ENCODE measurements at regions not wholly inside any gene's neighbourhood (a gene's known extent, or its start where the extent isn't known, plus 50 kb on each side); places are given as distances from the start of the nearest gene placed in this dataset.
"Not testable (repeated sequence)": the region's sequence is repeated elsewhere in the genome, so short reads cannot be mapped to it uniquely, and the experiment has no call there.

- DNase-seq (ENCODE audit: low spot score), result no peak
Measured at GRCh38 chrX:95791876-95792275, 892.8 kb upstream of the DIAPH2 start.

DNA sequence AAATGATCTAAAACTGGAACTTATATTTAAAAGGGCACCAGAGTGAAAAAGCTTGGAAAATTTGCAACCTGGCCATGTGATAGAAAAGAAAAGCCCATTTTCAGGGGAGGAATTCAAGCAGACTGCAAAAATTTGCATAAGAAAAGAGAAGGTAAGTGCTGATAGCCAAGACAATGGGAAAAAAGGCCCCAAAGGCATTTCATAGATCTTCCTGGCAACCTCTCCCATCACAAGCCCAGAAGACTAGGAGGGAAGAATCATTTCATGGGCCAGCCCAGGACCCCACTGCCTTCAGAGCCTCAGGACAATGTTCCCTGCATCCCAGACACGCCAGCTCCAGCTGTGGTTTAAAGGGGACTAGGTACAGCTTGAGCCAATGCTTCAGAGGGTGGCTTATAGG lies 887.3 kb upstream of the DIAPH2 start:
- no peak for DNase-seq (ENCODE audit: low spot score)

DNA sequence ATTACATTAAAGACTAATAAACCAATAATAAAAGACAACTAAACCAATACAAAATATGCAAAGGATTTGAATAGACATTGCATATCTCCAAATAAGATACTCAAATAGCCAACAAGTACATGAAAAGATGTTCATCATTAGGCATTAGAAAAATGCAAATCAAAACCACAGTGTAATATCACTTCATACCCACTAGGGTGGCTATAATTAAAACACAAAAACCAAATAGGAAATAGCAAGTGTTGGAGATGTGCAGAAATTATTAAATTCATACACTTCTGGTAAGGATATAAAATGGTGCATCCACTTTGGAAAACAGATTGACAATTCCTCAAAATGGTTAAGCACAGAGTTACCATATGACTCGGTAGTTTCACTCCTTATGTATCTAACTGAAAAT lies 860.8 kb upstream of the DIAPH2 start:
- DNase-seq (ENCODE audit: low spot score), result no peak

GRCh38 chrX:95835223-95835622 lies 849.4 kb upstream of the DIAPH2 start:
- DNase-seq (ENCODE audit: low spot score), result no peak

DNA sequence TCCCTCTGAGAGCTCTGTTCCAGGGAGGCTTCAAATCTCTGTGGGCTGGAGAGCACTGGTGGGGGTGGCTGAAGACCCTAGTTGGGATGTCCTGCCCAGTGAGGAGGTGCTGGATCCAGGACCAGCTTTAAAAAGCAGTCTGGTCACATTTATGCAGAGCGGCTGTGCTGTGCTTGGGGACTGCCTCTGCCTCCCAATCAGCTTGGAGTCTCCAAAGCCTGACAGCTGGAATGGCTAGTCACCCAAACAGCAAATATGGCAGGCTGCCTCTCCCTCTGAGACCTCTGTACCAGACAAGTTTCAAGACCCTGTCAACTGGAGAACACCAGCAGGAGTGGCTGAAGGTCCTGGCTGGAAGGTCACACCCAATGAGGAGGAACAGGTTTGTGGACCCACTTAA lies 848.1 kb upstream of the DIAPH2 start:
- DNase-seq (ENCODE audit: low spot score), result no peak

- no peak for DNase-seq (ENCODE audit: low spot score)
Measured at GRCh38 chrX:95841863-95842262, 842.8 kb upstream of the DIAPH2 start.

GRCh38 chrX:95860127-95860526 lies 824.5 kb upstream of the DIAPH2 start:
- no peak for DNase-seq (ENCODE audit: low spot score)

DNA sequence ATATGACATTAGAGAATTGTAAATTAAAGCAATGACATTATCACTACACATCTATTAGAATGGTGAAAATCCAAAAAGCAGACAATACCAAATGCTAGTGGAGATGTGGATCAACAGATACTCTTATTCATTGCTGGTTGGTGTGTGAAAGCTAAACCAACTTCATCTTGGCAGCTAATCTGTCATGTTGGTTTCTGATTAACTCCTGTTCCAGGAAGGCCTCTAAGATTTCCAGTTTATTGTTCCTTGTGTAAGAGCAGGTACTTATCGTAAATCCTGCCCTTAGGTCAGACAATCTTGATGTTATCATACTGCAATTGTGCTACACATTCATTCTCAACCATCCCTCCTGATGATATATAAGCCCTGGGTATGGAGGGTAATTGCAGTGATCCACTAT lies 809.0 kb upstream of the DIAPH2 start:
- DNase-seq (ENCODE audit: low spot score), result no peak

DNA sequence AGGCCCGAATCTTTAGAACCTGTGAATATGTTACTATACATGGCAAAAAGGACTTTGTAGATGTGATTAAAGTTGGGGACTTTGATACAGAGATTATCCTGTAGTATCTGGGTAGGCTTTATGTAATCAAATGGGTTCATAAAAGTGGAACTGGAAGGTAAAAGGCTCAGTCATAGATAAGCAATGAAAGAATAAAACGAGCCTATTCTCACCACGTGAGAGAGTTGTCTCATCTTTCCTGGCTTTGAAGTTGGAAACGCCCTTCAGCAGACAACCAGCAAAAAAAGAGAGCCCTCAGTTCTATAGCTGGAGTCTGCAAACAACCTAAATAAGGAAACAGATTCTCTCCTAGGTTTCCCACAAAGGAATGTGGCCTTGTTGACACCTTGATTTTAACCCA lies 805.8 kb upstream of the DIAPH2 start:
- DNase-seq (ENCODE audit: low spot score), result no peak

DNA sequence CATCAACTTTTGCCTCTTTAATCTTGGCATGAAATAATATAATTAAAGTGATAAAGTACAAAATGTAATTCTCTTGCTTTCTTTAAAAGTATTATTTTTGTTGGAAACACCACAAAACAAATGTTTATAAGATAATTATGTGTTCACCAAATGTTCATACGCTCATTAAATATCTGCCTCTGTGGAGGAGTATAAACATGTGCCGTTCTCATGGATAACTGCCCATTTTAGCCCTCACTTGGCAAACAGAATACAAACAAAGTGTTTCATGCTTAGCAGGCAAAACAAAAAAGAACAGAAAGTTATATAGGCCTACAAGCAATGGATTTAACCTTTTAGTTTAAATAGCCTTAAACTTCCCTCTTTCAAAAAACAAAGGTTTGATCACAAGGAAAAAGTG lies 800.5 kb upstream of the DIAPH2 start:
- no peak for DNase-seq (ENCODE audit: low spot score)

- DNase-seq (ENCODE audit: low spot score), result no peak
Measured at GRCh38 chrX:95885074-95885473, 799.6 kb upstream of the DIAPH2 start.

DNA sequence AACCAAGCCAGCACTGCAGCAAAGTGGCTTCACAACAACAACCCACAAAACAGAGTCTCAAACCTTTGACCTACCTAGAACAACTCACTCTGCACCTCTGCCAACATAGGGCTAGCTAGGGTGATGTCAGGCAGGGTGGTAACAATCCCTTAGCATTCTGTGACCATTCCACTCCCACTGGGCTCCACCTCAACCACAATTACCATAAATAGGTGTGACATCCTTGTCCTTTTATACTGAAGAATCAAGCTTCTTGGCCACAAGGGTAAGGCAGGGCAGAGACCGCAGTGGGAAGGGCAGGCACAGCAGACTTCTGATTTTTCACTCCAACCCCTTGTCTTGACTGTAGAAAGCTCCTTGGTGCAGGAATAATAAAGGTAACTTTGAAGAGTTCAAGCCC lies 795.4 kb upstream of the DIAPH2 start:
- DNase-seq (ENCODE audit: low spot score), result no peak

GRCh38 chrX:95893636-95894035 lies 791.0 kb upstream of the DIAPH2 start:
- no peak for DNase-seq (ENCODE audit: low spot score)

DNA sequence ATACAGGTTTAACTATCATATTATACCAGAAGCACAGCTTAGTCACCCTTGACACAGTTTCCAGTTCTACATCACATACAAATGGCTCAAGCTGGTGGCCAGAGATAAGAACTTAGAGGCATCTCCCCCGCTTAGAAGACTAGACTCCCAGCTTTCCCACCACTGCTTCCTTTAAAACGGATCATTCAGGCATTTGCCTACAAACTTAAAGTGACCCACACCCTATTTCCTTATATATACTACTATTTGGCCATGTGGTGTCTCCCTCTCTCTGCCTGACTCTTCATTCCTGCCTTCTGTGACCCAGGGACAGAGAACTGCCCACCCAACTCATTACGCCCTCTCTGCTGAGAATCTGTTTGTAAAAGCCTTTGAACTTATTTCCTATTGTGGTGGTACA lies 781.2 kb upstream of the DIAPH2 start:
- DNase-seq (ENCODE audit: low spot score), result no peak

GRCh38 chrX:95903975-95904374 lies 780.7 kb upstream of the DIAPH2 start:
- no peak for DNase-seq (ENCODE audit: low spot score)

- no peak for DNase-seq (ENCODE audit: low spot score)
Measured at GRCh38 chrX:95907081-95907480, 777.6 kb upstream of the DIAPH2 start.

- DNase-seq (ENCODE audit: low spot score), result no peak
Measured at GRCh38 chrX:95911062-95911461, 773.6 kb upstream of the DIAPH2 start.

DNA sequence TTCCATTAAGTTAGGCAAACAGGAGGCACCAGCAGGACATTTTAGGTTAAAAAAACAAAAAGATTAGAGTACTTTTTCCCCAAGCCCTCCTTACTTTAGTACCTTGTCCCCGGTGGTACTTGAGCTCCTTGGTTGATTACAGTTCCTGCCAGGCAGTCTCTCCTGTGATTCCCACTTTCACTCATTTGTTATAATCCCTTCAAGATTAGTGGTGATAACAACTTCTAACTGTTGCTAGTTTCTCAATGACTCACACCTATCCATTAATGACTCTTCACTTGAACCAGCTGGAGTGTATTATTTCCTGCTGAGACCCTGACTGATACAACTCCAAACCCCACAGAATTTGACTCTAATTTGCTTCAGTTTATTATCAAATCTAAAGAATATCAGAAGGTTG lies 765.0 kb upstream of the DIAPH2 start:
- DNase-seq (ENCODE audit: low spot score), result no peak

- no peak for DNase-seq (ENCODE audit: low spot score)
Measured at GRCh38 chrX:95945528-95945927, 739.1 kb upstream of the DIAPH2 start.

DNA sequence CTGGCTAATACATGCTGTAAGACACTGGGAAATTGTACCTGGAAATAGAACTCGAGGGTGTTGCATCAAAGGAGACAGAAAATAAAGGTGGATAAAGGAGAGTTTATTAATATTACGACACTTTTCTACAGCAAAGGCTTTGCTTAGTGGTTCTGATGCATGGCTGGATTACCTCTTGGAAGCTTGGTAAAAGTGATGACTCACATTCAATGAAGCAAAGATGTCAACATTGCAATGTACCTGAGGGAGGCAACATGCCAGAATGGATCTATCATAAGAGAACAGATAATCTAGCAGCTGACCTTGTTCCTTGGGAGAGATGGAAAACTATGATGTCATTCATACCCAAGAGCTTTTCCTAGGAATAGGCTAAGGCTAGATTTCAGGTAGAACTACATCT lies 735.1 kb upstream of the DIAPH2 start:
- DNase-seq (ENCODE audit: low spot score), result no peak

- no peak for DNase-seq (ENCODE audit: low spot score)
Measured at GRCh38 chrX:95950679-95951078, 734.0 kb upstream of the DIAPH2 start.

- DNase-seq (ENCODE audit: low spot score), result no peak
Measured at GRCh38 chrX:95953564-95953963, 731.1 kb upstream of the DIAPH2 start.

GRCh38 chrX:95956745-95957144 lies 727.9 kb upstream of the DIAPH2 start:
- DNase-seq (ENCODE audit: low spot score), result no peak

DNA sequence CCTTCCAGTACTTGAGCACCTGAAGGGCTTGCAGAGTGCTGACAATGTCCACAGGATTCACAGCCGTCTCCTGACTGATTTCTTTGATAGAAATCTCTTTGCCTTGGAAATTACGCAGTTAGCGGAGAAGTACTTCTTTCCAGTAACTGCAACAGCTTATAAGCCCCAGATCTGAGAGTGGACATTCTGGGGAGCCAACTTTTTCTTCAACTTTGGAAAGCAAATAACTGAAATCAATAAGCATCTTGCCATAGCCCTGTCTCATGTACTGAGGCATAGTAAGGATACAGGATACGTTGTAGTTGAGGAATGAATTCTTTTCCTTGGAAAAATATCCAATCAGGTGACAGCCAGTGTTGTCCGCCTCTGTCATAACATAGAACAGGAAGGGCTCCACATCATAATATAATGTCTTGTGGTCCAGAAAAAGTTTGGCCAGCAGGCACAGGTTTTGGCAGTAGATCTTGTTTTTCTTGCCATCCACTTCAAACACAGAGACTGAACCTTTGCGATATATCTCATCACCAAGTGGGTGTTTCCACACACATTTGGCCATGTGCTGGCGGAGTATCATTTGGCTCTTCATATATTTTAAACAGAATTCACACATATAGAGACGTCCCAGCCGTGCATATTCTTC lies 711.1 kb upstream of the DIAPH2 start:
- not testable (repeated sequence) for DNase-seq (ENCODE audit: low spot score)

DNA sequence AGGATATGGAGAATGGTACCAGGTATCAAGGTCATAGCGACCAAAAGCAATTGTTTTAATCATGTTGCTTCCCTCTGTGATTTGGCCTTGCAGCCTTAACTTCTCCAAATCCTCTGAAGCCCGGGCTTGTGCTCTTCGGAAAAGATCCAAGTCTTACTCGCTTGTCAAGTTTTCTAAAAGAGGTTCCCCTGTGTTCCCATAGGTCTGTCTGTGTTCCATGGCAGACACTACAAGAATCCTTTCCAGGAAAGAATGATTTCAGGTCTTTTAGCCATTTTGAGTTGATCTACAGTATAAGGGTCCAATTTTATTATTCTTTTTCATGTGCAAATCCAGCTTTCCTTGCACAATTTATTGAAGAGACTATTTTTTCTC lies 710.6 kb upstream of the DIAPH2 start:
- no peak for DNase-seq (ENCODE audit: low spot score)
